Activated naive CD4-positive, alpha-beta T cell treated with anti-CD3 and anti-CD28 coated beads, Interleukin-2, amount 50 U/mL, for 24 hours (primary cell): ENCODE measurements at regions not wholly inside any gene's neighbourhood (a gene's known extent, or its start where the extent isn't known, plus 50 kb on each side); places are given as distances from the start of the nearest gene placed in this dataset.
"Not testable (repeated sequence)": the region's sequence is repeated elsewhere in the genome, so short reads cannot be mapped to it uniquely, and the experiment has no call there.

Source experiments
- H3K27ac Mint-ChIP-seq: one replicate; pipeline ENCODE4 v1.8.0; 2021; ENCODE audit warnings: mild to moderate bottlenecking, mixed read lengths
- H3K27me3 Mint-ChIP-seq: one replicate; pipeline ENCODE4 v1.8.0; 2021; ENCODE audit warnings: mixed read lengths
- H3K36me3 Mint-ChIP-seq: one replicate; pipeline ENCODE4 v1.8.0; 2021; ENCODE audit warnings: mixed read lengths
- H3K4me1 Mint-ChIP-seq: one replicate; pipeline ENCODE4 v1.8.0; 2021; ENCODE audit warnings: mixed read lengths
- H3K4me3 Mint-ChIP-seq: one replicate; pipeline ENCODE4 v1.8.0; 2021; ENCODE audit warnings: mild to moderate bottlenecking, mixed read lengths
- H3K9me3 Mint-ChIP-seq: one replicate; pipeline ENCODE4 v1.8.0; 2021; ENCODE audit warnings: mixed read lengths

DNA sequence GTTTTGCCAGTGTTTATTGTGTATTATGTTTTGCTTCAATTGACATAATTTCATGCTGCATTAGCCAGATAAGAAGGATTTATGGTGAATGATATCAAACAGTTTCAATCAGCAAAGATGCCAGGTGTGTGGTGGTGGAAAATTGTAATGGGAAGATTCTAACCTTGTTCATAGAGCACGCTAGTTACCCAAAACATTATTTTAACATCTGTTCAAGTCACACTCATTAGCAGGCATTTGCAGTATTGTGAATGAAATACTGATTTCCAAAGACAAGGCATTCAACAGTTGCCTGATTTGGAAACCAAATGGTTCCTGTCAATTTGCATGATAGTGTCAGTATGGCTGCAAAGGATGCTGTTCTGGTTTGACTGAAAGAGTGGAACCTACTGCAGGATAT, 129.7 kb downstream of the EPC1 start:
- peaks cover 2% of the 10 kb centered on the region for H3K27me3 Mint-ChIP-seq
- peaks cover 10% of the 10 kb centered on the region for H3K36me3 Mint-ChIP-seq
- H3K9me3 Mint-ChIP-seq, result peaks cover 9% of the 10 kb centered on the region
- no peak overlapping the region for H3K4me3 Mint-ChIP-seq
- no peak overlapping the region for H3K27ac Mint-ChIP-seq
- no peaks in the 10 kb centered on the region for H3K4me1 Mint-ChIP-seq

DNA sequence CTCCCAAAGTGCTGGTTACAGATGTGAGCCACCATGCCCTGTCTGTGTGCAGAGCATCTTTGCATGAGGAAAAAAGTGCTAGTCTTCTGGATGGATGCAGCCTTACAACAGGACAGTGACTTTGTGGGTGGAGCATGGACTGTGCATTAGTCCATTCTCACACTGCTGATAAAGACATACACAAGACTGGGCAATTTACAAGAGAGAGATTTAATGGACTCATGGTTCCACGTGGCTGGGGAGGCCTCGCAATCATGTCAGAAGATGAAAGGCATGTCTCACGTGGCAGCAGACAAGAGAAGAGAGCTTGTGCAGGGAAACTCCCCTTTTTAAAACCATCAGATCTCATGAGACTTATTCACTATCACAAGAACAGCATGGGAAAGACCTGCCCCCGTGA, 133.1 kb downstream of the EPC1 start:
- H3K36me3 Mint-ChIP-seq, H3K27me3 Mint-ChIP-seq, H3K9me3 Mint-ChIP-seq, H3K4me3 Mint-ChIP-seq, H3K4me1 Mint-ChIP-seq, H3K27ac Mint-ChIP-seq: not testable (repeated sequence)

DNA sequence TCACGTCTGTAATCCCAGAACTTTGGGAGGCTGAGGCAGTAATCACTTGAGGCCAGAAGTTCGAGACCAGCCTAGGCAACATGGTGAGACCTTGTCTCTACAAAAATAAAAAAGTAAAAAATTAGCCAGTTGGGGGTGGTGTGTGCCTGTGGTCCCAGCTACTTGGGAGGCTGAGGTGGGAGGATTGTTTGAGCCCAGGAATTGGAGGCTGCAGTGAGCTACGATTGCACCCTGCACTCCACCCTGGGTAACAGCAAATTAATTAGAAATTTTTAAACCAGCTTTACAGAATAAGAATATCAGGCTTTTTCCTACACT, 136.0 kb downstream of the EPC1 start:
- H3K4me1 Mint-ChIP-seq, result no peaks in the 10 kb centered on the region
- H3K27me3 Mint-ChIP-seq, result no peaks in the 10 kb centered on the region
- no peak overlapping the region for H3K4me3 Mint-ChIP-seq
- no peaks in the 10 kb centered on the region for H3K9me3 Mint-ChIP-seq
- no peaks in the 10 kb centered on the region for H3K36me3 Mint-ChIP-seq
- no peak overlapping the region for H3K27ac Mint-ChIP-seq

DNA sequence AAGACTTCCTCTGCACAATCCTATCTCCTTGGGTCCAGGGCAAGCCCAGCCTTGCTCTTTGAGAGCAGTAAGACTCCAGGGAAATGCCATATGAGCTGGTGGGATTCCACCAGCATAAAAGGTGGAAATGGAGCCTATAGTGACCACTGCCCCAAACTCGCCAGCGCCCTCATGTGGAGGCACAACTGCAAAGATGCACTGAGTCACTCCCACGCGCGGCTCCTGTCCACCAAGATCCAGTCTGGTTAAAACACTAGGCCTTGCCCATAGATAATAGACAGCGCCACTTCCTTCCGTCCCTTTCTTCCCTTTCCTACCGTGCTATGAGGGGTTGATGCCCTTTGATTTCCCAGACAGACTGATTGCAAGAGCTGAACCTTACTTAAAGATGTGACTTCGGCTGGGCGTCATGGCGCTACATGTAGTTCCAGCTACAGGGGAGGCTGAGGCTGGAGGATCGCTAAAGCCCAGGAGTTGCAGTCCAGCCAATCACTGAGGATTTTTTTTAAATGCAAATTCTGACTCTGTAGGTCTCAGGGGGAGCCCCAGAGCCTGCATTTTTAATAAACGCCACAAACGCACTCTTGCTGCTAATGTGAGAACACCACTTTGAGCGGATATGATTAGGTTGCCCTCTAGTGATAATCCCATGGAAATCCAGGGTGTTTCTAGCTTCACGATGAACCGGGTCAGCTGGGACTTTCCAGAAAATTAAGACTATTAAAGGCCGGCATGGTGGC, 136.5 kb downstream of the EPC1 start:
- Mint-ChIP-seq H3K27me3 (no peaks in the 10 kb centered on the region), H3K9me3 (no peaks in the 10 kb centered on the region), H3K4me3 (no peak overlapping the region), H3K27ac (no peak overlapping the region), H3K4me1 (no peaks in the 10 kb centered on the region), H3K36me3 (no peaks in the 10 kb centered on the region)

DNA sequence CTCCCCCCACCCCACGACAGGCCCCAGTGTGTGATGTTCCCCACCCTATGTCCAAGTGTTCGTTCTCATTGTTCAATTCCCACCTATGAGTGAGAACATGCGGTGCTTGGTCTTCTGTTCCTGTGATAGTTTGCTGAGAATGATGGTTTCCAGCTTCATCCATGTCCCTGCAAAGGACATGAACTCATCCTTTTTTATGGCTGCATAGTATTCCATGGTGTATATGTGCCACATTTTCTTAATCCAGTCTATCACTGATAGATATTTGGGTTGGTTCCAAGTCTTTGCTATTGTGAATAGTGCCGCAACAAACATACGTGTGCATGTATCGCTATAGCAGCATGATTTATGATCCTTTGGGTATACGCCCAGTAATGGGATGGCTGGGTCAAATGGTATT, 139.0 kb downstream of the EPC1 start:
- not testable (repeated sequence) for H3K27ac Mint-ChIP-seq, H3K27me3 Mint-ChIP-seq, H3K4me3 Mint-ChIP-seq, H3K4me1 Mint-ChIP-seq, H3K9me3 Mint-ChIP-seq, H3K36me3 Mint-ChIP-seq

DNA sequence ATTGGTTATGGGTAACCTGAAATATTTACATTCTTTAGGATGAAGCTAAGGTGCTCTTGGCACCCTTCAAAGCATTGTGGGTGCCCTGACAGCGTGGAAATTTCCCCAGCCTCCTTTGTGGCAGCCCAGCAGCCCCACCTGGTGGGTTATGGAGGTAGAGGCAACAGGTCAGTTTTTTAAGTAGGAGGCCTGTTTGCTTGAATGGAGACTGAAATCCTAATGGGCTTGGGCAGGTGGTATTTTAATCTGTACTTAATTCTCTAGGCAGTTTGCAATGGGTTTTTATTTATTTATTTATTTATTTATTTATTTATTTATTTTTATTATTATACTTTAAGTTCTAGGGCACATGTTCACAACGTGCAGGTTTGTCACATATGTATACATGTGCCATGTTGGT, 139.4 kb downstream of the EPC1 start:
- H3K27ac Mint-ChIP-seq, result no peak overlapping the region
- no peaks in the 10 kb centered on the region for H3K36me3 Mint-ChIP-seq
- no peaks in the 10 kb centered on the region for H3K27me3 Mint-ChIP-seq
- no peak overlapping the region for H3K4me3 Mint-ChIP-seq
- no peaks in the 10 kb centered on the region for H3K9me3 Mint-ChIP-seq
- no peaks in the 10 kb centered on the region for H3K4me1 Mint-ChIP-seq

DNA sequence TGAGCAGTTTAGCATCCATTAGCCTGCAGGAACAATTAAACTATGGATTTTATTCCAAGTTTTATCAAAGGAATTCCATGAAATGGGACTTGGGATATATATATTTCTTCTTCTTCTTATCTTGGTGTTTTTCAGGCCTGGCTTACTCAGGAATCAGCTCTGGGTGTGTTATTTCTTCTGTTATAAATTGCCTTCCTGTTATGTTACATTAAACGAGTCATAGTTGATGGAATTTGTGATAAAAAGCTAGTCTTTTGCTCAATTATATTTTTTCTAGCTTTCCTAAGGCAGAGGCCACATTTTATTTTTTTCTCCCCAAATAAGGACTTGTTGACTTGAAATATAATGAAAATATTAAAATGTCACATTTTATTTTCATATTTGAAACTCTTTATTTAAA, 141.3 kb downstream of the EPC1 start:
- no peak overlapping the region for H3K4me3 Mint-ChIP-seq
- H3K36me3 Mint-ChIP-seq, result no peaks in the 10 kb centered on the region
- H3K27ac Mint-ChIP-seq, result no peak overlapping the region
- H3K9me3 Mint-ChIP-seq, result no peaks in the 10 kb centered on the region
- no peaks in the 10 kb centered on the region for H3K4me1 Mint-ChIP-seq
- H3K27me3 Mint-ChIP-seq, result no peaks in the 10 kb centered on the region

DNA sequence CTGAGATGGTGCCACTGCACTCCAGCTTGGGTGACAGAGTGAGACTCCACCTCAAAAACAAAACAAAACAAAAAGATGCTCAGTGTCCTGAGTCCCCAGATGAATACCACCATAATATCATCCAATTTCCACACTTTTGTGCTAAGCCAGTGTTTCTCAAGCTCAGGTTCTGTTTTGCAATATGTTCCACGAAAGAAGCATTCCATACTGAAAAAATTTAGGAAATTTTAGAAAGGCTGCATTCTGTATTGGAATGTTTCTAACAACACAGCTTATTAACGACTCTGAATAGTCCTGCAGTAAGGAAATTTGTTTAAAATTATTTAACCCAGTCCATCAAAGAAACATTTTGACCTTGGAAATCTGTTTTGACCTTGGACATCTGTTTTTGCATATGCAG, 142.4 kb downstream of the EPC1 start:
- no peak overlapping the region for H3K4me3 Mint-ChIP-seq

DNA sequence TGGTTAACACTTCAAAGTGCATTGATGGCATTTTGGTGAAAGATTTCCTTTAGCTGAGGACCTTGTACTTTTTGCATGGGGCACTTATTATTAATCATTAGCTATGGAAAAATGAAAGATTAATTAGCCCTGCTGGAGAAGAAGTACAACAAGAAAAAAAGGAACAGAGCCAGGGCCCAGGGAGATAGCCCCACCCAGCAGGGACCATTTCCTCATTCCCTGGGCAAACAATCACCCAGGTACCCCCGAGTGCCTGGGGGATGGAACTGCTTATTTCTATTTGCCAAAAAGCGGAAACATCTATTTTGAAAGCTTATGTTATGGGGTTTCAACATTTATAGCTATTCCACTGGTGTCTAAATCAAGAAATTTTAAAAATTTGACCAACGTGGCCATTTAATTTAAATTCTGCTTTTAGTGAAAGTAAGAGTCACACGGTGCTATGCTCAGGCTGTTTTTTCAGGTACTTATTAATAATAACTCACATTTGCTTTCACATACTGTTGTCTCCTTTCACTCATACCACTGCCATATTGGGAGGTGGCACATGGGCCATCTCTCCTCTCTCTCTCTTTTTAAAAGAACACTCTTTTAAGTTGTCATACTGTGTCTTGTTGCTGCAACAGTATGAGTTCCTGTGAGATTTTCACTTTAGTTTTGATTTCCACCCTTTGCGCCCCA, 143.6 kb upstream of the KIF5B start:
- Mint-ChIP-seq H3K4me1 (no peaks in the 10 kb centered on the region), H3K27me3 (no peaks in the 10 kb centered on the region), H3K27ac (no peak overlapping the region), H3K36me3 (no peaks in the 10 kb centered on the region), H3K9me3 (no peaks in the 10 kb centered on the region), H3K4me3 (no peak overlapping the region)

More for the DNA sequence above, 142.4 kb downstream of the EPC1 start:
- Mint-ChIP-seq H3K4me1 (no peaks in the 10 kb centered on the region), H3K27ac (no peak overlapping the region), H3K27me3 (no peaks in the 10 kb centered on the region), H3K36me3 (no peaks in the 10 kb centered on the region), H3K9me3 (no peaks in the 10 kb centered on the region)

DNA sequence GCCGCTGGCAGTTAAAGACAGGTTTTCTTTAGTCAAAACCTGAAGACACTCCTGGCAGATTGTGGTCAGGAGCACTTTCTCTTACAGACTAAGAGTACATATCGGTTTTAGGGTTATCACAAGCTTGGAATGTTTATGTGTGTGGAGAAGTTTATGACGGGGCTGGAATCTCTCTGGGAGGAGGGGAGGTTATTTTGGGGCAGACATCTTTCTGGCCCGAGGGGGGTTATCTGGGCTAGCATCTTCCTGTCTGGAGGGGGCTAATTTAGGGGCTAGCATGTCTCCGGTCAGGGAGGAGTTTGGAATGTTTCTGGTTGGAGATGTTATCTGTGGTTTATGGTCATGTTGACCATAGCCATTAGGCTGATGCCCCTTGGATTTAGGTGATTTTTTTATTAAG, 141.2 kb upstream of the KIF5B start:
- no peaks in the 10 kb centered on the region for H3K27me3 Mint-ChIP-seq
- no peak overlapping the region for H3K27ac Mint-ChIP-seq
- no peaks in the 10 kb centered on the region for H3K9me3 Mint-ChIP-seq
- H3K4me1 Mint-ChIP-seq, result no peaks in the 10 kb centered on the region
- H3K4me3 Mint-ChIP-seq, result no peak overlapping the region
- H3K36me3 Mint-ChIP-seq, result no peaks in the 10 kb centered on the region

DNA sequence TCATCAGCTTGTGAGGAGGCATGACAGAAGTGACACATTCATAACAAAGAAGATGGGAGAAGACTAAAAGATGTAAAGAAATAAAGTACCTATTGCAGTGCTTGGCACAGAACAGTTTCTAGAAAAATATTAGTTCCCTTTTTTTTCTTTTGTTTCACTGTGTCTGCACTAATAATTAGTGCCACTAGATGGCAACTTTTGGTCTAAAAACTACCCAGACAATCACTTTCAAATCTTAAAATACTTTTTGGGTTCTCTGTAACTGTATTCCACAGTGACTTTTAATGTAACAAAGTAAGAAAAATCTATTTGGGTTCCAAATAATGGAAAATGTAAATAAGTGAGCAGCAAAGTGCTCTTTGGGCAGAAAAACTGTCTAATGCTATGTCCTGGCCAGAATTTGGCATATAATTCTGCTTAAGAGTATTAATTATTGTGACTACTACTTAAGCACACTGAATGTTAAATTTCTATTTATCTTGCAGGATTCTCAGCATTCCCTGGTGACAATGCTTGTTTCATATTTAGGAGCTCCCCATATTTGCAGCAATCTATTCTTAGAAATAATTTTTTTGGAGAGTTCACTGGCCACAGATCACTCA, 134.8 kb upstream of the KIF5B start:
- Mint-ChIP-seq H3K36me3 (no peaks in the 10 kb centered on the region), H3K27ac (peak overlapping the region; percentile 71), H3K27me3 (no peaks in the 10 kb centered on the region), H3K9me3 (no peaks in the 10 kb centered on the region), H3K4me3 (no peak overlapping the region), H3K4me1 (peaks cover 6% of the 10 kb centered on the region)

DNA sequence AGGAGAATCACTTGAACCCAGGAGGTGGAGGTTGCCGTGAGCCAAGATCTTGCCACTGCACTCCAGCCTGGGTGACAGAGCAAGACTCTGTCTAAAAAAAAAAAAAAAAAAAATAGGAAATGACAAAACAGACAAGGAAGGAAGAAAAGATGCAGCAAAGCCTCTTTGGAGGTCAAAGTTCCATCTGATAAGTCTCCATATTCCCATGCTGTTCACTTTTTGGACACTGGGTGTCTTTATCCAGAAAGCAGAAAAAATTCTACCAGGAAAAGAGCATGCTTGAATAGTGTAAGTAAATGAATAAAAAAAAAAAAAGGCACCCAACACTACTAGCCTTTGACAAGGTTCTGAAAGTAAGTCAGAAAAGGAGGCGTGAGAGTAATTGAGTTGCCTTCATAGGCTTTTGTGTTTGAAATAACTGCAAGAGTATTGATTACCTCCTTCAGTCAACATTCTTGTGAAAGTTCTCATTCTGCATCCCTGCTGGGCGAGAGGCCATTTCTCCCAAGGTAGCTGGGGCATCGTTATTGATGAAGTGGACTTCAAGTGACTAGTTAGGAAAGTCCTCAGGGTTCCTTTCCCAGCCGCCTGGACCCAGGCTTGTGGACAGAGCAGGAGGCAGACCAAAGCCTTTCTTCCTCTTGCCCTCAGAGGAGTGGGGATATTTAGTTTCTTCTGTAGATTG, 133.3 kb upstream of the KIF5B start:
- H3K27me3 Mint-ChIP-seq, result no peaks in the 10 kb centered on the region
- H3K36me3 Mint-ChIP-seq, result no peaks in the 10 kb centered on the region
- H3K4me1 Mint-ChIP-seq, result peaks cover 6% of the 10 kb centered on the region
- no peaks in the 10 kb centered on the region for H3K9me3 Mint-ChIP-seq
- no peak overlapping the region for H3K27ac Mint-ChIP-seq
- H3K4me3 Mint-ChIP-seq, result no peak overlapping the region

DNA sequence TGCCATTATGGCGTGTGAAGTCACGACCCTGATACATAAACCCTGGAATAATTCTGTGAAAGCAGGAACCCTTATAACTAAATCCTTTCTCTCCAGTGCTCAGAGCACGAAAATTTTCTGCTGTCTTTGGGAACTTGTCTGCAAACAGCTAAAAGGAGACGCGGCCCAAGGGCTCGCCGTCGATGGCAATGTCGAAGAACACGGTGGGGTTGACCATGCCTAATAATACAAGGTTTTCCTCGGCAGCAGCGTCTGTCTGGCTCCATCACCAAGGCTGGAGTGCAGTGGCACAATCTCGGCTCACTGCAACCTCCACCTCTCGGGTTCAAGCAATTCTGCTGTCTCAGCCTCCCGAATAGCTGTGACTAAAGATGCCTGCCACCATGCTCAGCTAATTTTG, 132.4 kb upstream of the KIF5B start:
- not testable (repeated sequence) for H3K36me3 Mint-ChIP-seq, H3K27me3 Mint-ChIP-seq, H3K4me3 Mint-ChIP-seq, H3K27ac Mint-ChIP-seq, H3K9me3 Mint-ChIP-seq, H3K4me1 Mint-ChIP-seq

DNA sequence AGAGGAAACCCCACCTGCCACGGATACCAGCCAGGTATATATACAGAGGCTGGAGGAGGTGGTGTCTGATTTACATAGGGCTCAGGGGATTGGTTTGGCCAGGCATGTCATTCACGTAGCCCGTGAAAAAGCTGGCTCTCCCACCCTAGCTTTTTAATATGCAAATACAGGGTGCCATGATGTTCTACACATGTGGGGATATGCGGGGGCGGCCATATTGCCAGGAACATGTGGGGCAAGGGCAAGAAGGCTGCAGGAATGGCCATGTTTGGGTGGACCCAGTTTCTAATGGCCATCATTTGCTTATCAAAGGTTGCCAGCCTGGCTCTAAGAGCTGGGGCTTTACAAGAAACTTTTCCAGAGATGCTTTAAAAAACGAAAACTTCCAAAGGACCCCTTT, 131.5 kb upstream of the KIF5B start:
- H3K4me3 Mint-ChIP-seq, result no peak overlapping the region
- no peaks in the 10 kb centered on the region for H3K9me3 Mint-ChIP-seq
- H3K27ac Mint-ChIP-seq, result no peak overlapping the region
- H3K36me3 Mint-ChIP-seq, result no peaks in the 10 kb centered on the region
- peaks cover 6% of the 10 kb centered on the region for H3K4me1 Mint-ChIP-seq
- no peaks in the 10 kb centered on the region for H3K27me3 Mint-ChIP-seq

DNA sequence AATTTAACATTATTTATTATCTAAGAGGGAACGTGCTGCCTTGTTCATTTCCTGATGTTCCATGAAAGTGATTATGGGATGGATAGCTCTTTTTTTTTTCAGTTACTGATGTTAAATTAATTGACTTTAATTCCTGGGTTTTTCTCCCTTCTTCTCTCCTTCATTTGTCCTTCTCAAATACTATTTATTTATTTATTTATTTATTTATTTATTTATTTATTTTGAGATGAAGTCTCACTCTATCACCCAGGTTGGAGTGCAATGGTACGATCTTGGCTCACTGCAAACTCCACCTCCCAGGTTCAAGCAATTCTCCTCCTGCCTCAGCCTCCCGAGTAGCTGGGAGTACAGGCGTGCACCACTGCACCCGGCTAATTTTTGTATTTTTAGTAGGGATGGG, 127.4 kb upstream of the KIF5B start:
- H3K27ac Mint-ChIP-seq, H3K4me1 Mint-ChIP-seq, H3K36me3 Mint-ChIP-seq, H3K4me3 Mint-ChIP-seq, H3K9me3 Mint-ChIP-seq, H3K27me3 Mint-ChIP-seq: not testable (repeated sequence)

DNA sequence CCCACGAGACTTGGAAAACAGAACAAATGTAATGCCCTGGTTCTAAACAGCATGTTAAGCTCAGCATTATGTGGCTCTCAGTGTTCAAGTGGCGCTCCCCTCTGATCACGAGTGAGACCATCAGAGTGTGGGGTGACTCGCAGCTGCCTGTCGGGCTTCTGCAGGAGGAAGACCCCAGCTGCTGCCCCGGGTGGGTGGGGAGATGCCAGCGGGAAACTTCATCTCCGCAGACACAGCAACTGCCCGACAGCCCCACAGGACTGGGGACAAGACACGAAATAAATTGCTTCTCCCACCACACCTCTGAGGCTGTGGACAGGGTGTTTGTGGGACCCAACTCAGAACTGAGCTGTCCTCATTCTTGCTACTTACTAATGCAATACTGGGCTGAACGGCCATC, 126.3 kb upstream of the KIF5B start:
- Mint-ChIP-seq H3K4me1 (no peaks in the 10 kb centered on the region), H3K4me3 (no peak overlapping the region), H3K9me3 (no peaks in the 10 kb centered on the region), H3K27ac (no peak overlapping the region), H3K36me3 (no peaks in the 10 kb centered on the region), H3K27me3 (no peaks in the 10 kb centered on the region)
